Panc1 (cell line): ENCODE measurements at regions not wholly inside any gene's neighbourhood (a gene's known extent, or its start where the extent isn't known, plus 50 kb on each side); places are given as distances from the start of the nearest gene placed in this dataset.

Experiments used
- CTCF ChIP-seq: fragments of 450-650 bp; IDR thresholded peaks from 2 replicates; pipeline ENCODE4 v1.5.1; 2017; ENCODE audit warnings: mild to moderate bottlenecking
- POLR2AphosphoS5 ChIP-seq: IDR thresholded peaks from 2 replicates; pipeline ENCODE4 v1.6.1; 2012; ENCODE audit warnings: mild to moderate bottlenecking, low read depth, low read length, moderate library complexity
- REST ChIP-seq, 2 experiments: IDR thresholded peaks; 2 replicates each; pipeline ENCODE4 v1.6.1; 2011 to 2012; ENCODE audit warnings: low read depth in 2 of 2, control low read depth in 1 of 2, low read length in 1 of 2, mild to moderate bottlenecking in 1 of 2, moderate library complexity in 1 of 2; ENCODE audit not compliant: insufficient read depth in 1 of 2
- TCF7L2 ChIP-seq: IDR thresholded peaks from 2 replicates; pipeline ENCODE4 v1.6.1; 2011; ENCODE audit warnings: mild to moderate bottlenecking, low read depth, low read length, inconsistent platforms

- TF ChIP-seq CTCF (no peak), REST (IDR thresholded peaks at IDR 0.05; ENCODE audit: insufficient read depth in 1 of 2, low read depth in 2 of 2, low read length in 1 of 2) (no peak), POLR2AphosphoS5 (no peak), TCF7L2 (no peak)
Measured at GRCh38 chr6:164570801-164571200, 738.6 kb downstream of the C6orf118 start.
